ENCODE measurements at regions not wholly inside any gene's neighbourhood (a gene's known extent, or its start where the extent isn't known, plus 50 kb on each side); places are given as distances from the start of the nearest gene placed in this dataset.

DNA sequence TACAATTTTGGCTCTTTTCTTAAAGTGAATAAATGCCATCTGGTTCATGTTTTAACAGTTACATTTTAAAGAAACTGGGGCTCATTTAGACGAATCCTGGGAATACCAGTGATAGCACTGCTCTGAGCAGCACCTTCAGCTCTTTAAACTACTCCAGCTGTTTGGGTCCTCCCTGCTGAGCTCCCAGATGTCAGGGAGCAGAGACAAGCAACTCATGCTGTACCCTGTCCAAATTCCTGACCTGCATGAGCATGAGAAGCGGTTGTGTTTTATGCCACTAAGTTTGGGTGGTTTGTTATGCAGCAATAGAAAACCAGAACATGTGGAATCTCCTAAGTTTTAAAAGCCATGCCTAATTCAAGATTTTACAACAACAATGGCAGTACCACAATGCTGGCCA, 90.0 kb downstream of the FDX1 start:
- Mint-ChIP-seq H3K9me3 (peaks cover 45% of the 10 kb centered on the region), H3K27me3 (ENCODE audit: low read depth) (no peaks in the 10 kb centered on the region; the same call in 1 of the 2 replicates), H3K36me3 (peaks cover 23% of the 10 kb centered on the region), H3K27ac (no peak overlapping the region), H3K4me1 (peaks cover 8% of the 10 kb centered on the region), H3K4me3 (no peak overlapping the region)
- DNase-seq (ENCODE audit: low spot score) (no peak), ATAC-seq (no peak)
- ChIA-PET POLR2A (no interaction called here), CTCF (no interaction called here)
- TF ChIP-seq, protein P1, sequence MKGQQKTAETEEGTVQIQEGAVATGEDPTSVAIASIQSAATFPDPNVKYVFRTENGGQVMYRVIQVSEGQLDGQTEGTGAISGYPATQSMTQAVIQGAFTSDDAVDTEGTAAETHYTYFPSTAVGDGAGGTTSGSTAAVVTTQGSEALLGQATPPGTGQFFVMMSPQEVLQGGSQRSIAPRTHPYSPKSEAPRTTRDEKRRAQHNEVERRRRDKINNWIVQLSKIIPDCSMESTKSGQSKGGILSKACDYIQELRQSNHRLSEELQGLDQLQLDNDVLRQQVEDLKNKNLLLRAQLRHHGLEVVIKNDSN (CRISPR knock-in tag; IDR thresholded peaks at IDR 0.05) = no peak
- TF ChIP-seq, protein P2, sequence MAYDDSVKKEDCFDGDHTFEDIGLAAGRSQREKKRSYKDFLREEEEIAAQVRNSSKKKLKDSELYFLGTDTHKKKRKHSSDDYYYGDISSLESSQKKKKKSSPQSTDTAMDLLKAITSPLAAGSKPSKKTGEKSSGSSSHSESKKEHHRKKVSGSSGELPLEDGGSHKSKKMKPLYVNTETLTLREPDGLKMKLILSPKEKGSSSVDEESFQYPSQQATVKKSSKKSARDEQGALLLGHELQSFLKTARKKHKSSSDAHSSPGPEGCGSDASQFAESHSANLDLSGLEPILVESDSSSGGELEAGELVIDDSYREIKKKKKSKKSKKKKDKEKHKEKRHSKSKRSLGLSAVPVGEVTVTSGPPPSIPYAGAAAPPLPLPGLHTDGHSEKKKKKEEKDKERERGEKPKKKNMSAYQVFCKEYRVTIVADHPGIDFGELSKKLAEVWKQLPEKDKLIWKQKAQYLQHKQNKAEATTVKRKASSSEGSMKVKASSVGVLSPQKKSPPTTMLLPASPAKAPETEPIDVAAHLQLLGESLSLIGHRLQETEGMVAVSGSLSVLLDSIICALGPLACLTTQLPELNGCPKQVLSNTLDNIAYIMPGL (CRISPR knock-in tag; IDR thresholded peaks at IDR 0.05) = no peak
- TF ChIP-seq ELF4 (CRISPR knock-in tag; IDR thresholded peaks at IDR 0.05; ENCODE audit: low read depth) (no peak), FOXP1 (CRISPR knock-in tag; IDR thresholded peaks at IDR 0.05; ENCODE audit: borderline replicate concordance) (no peak), SMAD4 (CRISPR knock-in tag; IDR thresholded peaks at IDR 0.05) (no peak), OVOL2 (CRISPR knock-in tag; IDR thresholded peaks at IDR 0.05; ENCODE audit: borderline replicate concordance) (no peak)

DNA sequence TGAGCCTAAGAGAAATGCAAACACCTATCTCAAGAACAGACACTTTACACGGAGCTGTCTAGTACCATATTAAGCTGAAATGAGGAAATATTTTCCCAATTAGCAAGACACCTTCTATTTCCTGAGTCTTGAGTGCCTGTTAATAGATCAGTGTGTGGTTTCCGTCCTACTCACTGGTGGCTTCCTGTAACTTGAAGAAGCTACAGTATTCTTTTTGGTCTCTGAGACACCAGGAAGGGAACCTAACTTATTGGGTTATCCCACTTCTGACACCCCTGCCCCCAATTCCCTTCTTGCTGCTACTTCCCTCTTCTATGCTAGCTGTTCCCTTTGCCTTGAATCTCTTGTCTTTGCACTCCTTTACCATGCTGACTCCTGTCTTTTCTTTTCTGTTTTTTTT, 92.7 kb downstream of the FDX1 start:
- CTCF ChIA-PET = no interaction called here
- Mint-ChIP-seq H3K4me3 (no peak overlapping the region), H3K4me1 (peaks cover 8% of the 10 kb centered on the region), H3K36me3 (peaks cover 19% of the 10 kb centered on the region), H3K27me3 (ENCODE audit: low read depth) (no peaks in the 10 kb centered on the region; the same call in 1 of the 2 replicates), H3K9me3 (peaks cover 42% of the 10 kb centered on the region), H3K27ac (no peak overlapping the region)
- POLR2A ChIA-PET = no interaction called here
- DNase-seq (ENCODE audit: low spot score) (no peak), ATAC-seq (no peak)
- TF ChIP-seq, protein P3, sequence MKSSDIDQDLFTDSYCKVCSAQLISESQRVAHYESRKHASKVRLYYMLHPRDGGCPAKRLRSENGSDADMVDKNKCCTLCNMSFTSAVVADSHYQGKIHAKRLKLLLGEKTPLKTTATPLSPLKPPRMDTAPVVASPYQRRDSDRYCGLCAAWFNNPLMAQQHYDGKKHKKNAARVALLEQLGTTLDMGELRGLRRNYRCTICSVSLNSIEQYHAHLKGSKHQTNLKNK (CRISPR knock-in tag; IDR thresholded peaks at IDR 0.05) = no peak
- TF ChIP-seq ZNF423 (CRISPR knock-in tag; IDR thresholded peaks at IDR 0.05) (no peak), ZNF263 (CRISPR knock-in tag; IDR thresholded peaks at IDR 0.05; ENCODE audit: low read depth) (no peak), ZBTB21 (CRISPR knock-in tag; IDR thresholded peaks at IDR 0.05; ENCODE audit: borderline replicate concordance) (no peak), OVOL2 (CRISPR knock-in tag; IDR thresholded peaks at IDR 0.05; ENCODE audit: borderline replicate concordance) (no peak), NFATC4 (CRISPR knock-in tag; IDR thresholded peaks at IDR 0.05) (no peak), JUN (CRISPR knock-in tag; IDR thresholded peaks at IDR 0.05) (no peak), ZNF219 (CRISPR knock-in tag; IDR thresholded peaks at IDR 0.05; ENCODE audit: borderline replicate concordance) (no peak), MYBL2 (CRISPR knock-in tag; IDR thresholded peaks at IDR 0.05) (no peak), NR2C2 (CRISPR knock-in tag; IDR thresholded peaks at IDR 0.05) (no peak)
- TF ChIP-seq, protein P4, sequence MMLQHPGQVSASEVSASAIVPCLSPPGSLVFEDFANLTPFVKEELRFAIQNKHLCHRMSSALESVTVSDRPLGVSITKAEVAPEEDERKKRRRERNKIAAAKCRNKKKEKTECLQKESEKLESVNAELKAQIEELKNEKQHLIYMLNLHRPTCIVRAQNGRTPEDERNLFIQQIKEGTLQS (CRISPR knock-in tag; conservative IDR thresholded peaks at IDR 0.05) = no peak
- TF ChIP-seq, protein P5, sequence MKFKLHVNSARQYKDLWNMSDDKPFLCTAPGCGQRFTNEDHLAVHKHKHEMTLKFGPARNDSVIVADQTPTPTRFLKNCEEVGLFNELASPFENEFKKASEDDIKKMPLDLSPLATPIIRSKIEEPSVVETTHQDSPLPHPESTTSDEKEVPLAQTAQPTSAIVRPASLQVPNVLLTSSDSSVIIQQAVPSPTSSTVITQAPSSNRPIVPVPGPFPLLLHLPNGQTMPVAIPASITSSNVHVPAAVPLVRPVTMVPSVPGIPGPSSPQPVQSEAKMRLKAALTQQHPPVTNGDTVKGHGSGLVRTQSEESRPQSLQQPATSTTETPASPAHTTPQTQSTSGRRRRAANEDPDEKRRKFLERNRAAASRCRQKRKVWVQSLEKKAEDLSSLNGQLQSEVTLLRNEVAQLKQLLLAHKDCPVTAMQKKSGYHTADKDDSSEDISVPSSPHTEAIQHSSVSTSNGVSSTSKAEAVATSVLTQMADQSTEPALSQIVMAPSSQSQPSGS (CRISPR knock-in tag; IDR thresholded peaks at IDR 0.05; ENCODE audit: borderline replicate concordance, low read depth) = no peak
- TF ChIP-seq, protein P6, sequence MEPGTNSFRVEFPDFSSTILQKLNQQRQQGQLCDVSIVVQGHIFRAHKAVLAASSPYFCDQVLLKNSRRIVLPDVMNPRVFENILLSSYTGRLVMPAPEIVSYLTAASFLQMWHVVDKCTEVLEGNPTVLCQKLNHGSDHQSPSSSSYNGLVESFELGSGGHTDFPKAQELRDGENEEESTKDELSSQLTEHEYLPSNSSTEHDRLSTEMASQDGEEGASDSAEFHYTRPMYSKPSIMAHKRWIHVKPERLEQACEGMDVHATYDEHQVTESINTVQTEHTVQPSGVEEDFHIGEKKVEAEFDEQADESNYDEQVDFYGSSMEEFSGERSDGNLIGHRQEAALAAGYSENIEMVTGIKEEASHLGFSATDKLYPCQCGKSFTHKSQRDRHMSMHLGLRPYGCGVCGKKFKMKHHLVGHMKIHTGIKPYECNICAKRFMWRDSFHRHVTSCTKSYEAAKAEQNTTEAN (CRISPR knock-in tag; IDR thresholded peaks at IDR 0.05) = no peak
- TF ChIP-seq, protein P7, sequence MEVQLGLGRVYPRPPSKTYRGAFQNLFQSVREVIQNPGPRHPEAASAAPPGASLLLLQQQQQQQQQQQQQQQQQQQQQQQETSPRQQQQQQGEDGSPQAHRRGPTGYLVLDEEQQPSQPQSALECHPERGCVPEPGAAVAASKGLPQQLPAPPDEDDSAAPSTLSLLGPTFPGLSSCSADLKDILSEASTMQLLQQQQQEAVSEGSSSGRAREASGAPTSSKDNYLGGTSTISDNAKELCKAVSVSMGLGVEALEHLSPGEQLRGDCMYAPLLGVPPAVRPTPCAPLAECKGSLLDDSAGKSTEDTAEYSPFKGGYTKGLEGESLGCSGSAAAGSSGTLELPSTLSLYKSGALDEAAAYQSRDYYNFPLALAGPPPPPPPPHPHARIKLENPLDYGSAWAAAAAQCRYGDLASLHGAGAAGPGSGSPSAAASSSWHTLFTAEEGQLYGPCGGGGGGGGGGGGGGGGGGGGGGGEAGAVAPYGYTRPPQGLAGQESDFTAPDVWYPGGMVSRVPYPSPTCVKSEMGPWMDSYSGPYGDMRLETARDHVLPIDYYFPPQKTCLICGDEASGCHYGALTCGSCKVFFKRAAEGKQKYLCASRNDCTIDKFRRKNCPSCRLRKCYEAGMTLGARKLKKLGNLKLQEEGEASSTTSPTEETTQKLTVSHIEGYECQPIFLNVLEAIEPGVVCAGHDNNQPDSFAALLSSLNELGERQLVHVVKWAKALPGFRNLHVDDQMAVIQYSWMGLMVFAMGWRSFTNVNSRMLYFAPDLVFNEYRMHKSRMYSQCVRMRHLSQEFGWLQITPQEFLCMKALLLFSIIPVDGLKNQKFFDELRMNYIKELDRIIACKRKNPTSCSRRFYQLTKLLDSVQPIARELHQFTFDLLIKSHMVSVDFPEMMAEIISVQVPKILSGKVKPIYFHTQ (CRISPR knock-in tag; IDR thresholded peaks at IDR 0.05) = no peak

Measured in WTC11 (cell line).